GM20431 (cell line): ENCODE measurements at regions not wholly inside any gene's neighbourhood (a gene's known extent, or its start where the extent isn't known, plus 50 kb on each side); places are given as distances from the start of the nearest gene placed in this dataset.

Source experiments
- in situ Hi-C: fragments of 300-500 bp; cut with MseI, MboI; formaldehyde crosslinking; loops from one replicate; pipeline ENCODE4 v1.15.0; 2020; ENCODE audit warnings: low sequenced_read_pairs; ENCODE audit not compliant: unreplicated experiment

DNA sequence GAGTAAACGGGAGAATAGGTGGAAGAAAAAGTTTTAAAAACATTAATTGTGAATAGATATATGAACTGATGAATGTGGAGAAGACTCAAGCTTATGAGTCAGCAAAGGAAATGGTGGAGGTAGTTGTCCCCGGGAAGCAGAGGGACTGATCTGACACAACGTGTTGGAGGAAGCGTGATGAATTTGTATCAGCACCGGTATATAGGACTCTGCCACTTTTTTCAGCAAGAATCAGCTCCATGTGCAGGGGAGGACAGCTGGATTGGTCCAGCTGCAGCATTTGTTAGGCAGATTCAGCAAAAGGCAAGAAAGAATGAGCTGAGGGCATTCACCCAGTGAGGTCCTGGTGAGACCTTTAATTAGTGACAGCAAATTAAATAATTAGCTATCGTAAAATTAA lies 276.0 kb downstream of the TENT4A start:
- in situ Hi-C loops, result no loop called here

DNA sequence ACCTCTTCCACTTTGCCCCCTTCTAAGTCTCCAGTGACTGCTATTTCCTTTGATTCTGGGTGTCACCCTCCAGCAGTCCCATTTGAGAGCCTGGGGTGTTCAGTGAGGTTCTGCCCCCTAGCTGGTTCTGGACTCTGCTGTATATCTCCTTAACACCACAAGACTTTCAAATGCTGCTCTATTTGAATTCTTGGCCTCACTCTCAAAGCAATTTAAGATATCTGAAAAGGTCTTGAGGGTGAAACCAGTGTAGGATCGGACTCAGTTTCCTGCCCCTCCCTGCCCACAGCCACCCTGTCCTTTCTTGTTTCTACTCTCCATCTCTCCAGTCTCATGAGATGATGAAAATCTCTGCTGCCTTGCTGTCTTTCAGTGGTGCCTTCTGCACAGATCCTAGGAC lies 280.9 kb downstream of the TENT4A start:
- in situ Hi-C loops, result no loop called here

DNA sequence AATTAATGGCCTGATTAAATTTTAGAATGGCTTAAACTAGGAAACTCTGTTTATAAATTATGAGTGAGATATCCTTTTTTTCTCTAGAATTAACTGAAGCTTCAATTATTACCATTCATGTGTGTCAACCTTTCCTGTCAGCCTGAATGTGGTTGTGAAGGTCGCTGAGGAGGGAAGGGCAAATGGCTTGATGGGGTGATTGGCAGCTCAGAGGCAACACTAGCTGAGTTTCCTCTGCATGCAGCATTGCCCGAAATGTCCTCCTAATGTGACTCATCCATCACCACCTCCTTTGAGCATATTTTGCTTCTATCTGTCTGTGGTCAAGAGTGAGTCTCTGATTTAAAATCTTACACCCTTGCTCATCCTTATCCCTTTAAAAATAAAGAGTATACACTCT lies 281.9 kb downstream of the TENT4A start:
- in situ Hi-C loops, result no loop called here

DNA sequence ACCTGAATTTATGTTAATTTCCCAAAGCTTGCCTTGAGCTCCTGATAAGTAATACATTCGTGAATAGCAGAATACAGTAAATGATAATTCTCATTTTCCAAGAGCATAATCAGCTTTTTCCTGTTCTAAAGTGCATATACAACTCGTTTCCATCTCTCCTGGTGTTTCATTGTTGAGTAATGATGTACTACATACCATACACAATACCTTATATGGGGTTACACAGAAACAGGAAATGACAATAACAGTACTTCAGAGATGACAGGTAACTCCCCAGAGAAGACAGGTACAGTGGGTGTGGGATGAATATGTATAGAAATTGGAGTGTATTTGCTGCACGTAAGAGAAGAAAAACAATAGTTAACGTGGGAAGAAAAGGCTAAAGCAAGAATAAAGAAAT lies 287.1 kb downstream of the TENT4A start:
- in situ Hi-C loops, result no loop called here

DNA sequence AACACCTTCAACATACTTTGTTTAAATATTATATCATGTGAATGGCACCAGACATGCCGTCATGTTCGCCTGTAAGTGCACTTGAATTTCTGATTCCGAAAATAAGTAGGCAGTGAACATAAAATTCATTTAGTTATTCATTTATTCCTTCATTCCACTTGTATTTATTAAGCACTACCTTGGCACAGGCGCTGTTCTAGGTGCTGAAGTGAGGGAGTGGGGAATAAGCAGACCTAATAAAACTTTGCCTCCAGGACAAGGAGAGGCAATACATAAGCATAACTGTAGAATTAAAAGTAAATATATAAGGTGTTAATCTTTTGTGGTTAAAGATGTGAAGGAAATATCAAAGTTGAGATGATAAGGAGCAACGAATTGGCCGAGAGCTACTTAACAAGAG lies 297.4 kb downstream of the TENT4A start:
- in situ Hi-C loops, result no loop called here

DNA sequence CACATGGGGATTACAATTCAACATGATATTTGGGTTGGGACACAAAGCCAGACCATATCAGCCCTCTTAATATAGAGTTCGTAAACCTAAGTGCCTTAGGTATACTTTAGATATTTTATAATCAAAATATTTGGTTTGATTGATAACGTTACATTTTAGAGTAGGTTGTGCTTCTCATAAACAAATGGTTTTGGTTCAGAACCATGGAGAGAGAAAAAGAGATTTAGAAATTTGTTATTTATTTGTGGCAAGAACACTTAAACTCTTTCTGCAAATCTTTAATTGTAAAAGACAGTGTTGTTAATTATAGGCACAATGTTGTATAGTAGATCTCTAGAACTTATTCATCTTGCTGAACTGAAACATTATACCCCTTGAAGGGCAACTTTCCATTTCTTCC lies 298.8 kb downstream of the TENT4A start:
- in situ Hi-C loops, result no loop called here

DNA sequence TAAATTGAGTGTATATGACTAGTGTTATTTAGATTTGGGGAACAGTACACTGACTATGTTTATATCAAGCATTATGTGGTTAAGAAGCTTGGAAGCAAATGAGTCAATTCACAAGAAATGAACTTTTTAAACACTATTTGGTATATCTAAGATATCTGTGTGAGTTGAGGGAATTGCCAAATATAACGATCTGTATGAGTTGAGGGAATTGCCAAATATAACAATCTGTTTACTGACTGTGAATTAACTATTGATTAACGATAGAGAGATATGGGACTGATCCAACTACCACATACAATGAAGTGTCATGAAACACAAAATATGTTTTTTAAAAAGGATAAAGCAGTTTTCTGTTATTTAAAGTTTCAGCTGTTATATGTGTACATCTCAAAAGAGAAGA lies 301.4 kb downstream of the TENT4A start:
- in situ Hi-C loops, result no loop called here

DNA sequence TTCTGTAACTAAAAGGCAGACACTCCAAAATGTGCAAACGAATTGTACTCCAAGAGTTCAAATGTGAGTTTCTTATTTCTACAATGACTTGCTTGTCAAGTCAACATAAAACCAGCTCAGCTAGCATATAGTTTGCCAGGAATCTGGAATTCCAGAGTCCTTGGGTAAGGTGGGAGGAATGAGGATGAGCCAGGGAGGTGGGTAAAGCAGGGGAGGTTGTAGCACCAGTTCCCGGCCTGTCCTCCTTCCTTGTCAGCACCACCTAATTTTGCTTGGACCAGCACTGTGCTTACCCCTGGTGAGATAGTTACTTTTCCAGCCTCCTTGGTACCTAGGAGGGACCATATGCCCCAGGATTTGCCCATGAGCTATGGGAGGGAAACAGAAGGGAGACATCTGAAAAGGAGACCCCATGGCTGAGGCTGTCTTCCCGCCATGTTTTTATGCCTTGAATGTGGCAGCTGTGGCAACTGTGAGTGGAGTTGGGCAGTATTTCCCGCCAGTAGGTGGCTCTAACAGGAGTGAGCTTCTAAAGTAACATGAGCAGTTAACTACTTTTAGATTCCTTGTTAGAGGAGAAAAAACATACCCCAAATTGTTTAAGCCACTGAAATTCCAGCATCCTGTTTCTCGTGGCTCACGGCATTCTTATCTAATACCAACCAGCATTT lies 302.5 kb downstream of the TENT4A start:
- in situ Hi-C loops, result no loop called here

DNA sequence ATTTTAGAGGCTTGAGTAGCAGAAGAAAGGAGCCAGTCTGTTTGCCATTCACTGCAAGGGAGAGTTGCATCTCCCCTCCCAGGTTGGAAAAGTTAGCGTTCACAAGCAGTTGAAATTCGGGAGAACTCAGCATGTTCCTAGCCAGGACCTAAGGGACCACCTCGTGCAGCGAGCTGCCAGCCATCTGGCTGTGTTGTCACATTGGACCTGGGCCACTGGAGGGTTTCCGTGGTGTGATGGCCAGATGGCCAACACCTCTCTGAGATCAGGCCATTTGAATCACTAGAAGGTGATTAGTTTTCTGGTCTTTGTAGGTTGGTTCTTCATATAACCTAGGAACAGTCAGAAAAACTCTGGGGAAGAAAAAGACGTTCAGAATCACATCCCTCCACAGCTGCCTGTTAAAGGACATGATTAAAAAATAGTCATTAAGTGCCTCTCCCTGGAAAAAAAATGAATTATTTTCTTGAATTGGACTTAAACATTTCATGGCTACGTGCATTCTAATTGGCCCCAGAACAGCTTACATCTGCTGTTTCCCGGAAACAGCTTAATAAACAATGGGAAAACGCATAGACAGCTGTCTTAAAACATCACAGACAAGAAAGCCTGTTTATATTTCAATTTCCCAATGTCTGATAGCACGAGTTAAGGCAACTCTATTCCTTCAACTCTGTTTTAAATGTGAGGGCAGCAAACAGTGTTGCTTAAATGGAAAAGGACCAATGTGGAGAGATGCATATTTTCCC lies 303.9 kb downstream of the TENT4A start:
- in situ Hi-C loops, result no loop called here

DNA sequence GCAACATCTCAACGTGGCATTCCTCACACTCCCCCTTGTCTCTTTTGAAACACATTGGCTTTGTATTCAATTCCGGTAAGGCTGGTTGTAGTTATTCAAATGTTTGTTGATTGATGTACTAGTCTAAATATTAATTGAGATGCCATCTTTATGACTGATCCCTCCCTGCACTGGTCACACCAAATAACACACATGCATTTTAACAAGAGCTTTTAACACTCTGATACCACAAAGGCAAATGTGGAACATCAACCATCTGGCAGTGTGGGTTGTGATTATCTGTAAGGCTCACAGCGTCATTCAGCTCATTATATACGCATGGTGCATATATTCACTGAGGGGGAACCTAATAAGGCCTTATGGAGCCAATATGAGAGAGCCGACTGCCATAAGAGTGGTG lies 305.0 kb downstream of the TENT4A start:
- in situ Hi-C loops, result no loop called here

DNA sequence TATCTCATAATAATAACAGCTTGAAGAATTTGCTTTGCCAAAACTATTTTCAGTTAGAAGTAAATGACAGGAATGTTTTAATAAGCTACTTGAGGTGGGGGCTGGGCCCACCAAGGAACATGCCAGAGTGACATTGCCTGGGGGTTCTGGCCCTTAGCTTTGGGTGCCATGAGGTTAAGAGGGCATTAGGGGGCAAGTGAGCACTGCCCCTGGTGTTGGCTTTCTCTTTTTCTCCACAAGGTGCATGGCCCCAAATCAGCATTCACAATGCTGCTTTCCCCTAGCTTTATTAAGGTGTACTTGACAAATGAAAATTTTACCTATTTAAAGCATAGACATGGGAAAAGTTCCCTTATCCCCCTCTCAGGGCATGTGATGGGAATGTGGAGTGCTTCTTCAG lies 305.4 kb downstream of the TENT4A start:
- in situ Hi-C loops, result no loop called here

DNA sequence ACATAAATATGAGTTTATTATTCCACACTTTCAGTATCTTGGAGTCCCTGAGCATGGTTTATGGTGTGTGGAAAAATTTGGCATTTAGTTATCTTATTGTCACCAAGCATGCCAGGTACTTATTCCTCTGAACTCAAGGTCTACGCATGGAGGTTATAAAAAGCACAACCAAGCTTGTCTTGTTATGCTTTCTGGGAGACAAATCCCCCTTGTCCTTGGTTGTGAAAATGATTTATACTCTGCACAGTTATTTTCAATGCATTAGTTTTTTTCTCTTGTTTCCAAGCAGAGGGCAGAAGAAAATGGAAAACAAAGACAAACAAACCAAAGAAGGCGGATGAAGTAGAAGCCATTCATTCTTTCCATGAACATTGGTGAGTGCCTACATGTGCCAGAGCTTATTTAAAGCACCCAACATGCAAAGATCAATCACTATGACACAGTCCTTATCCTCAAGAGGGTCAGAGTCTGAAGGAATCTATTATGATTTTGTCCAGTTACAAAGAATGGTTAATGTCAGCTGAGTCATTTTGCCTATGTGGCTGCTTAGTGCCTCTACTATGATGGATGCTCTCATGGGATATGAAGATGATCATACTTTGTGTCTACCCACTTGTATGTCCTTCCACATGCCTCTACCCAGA lies 323.1 kb downstream of the TENT4A start:
- in situ Hi-C loops, result no loop called here

DNA sequence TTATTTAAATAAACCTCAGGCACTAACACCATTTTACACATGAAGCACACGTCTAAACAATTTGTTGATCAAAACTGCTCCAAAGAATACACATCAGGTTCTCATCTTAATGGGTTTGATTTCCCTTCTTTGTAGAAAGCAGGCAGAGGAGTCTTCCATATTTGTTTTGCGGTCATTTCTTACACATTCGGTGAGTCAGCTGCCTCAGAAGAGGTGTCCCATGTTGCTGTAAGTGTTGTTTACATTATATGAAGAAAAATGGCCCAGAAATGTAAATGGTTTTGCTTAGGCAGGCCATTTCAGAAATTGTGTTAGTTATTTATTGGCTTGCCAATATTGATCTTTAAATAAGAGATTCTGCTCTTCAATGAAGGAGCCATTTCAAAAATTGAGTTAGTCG lies 325.8 kb downstream of the TENT4A start:
- in situ Hi-C loops, result no loop called here

DNA sequence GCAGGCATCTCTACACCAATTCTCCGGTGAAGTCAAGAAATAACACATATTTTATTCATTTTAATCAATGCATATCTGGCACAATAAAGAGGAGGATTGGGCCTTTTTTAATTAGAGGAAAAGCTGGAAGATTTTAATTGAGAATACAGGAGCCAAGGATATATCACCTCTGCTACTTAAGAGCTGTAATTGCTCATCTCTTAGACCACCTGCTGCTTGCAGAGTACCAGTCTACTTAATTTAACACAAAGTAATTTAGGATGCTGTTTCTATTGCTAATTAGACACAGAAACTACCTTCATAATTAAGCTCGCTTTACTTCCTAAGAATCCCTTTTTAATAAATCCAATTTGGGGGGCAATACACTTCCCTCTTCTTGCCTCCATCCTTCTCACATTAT lies 326.9 kb downstream of the TENT4A start:
- in situ Hi-C loops, result no loop called here

DNA sequence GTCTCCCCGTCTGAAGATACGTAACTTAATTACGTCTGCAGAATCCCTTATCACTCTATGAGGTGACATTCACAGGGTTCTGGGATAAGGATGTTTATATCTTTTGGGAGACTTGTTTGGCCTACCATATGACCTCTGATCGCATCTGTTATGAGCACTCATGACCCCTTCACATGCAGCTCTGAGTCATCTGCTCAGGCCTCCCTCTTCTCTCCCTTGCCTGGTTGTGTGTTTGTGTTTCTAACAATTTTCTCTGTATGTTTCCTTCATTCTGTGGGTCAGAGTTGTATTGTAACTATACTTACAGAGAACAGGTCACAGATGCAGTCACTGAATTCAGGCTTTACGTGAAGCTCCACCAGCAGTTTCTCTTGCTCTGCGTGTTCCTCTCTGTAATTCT lies 330.6 kb downstream of the TENT4A start:
- in situ Hi-C loops, result no loop called here

DNA sequence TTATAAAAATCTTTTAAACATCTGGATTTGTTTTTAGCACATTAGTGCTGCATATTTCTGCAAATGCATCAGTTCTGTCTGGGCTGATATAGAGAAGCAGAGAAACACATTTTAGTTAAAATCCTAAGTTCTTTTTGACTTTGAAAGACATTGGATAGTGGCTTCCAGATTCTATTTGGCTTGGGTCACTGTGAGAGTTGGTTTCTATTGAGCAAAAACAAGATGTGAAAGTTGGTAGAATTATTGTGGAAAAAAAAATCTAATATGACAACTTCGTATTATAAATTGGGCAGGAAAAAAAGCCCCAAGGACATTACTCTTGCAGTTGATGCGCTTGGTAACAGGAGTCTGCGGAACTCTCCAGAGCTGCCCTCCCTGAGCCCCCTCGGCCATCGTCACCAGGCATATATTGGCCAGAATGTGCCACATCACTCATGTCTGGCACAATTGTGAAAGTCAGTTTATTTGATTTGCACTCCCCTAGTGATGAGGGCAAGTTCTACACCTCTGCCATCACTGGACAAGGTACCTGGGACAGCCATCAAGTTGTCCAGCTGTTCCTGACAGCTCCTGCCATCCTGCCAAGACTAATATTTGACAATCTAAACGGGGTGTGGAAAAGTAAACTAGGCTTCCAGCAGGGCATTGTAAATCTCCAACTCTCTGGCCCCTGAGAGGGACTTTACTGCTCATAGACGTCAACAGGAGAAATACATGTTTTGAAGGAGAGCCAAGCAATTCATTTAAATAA lies 334.5 kb downstream of the TENT4A start:
- in situ Hi-C loops, result no loop called here

DNA sequence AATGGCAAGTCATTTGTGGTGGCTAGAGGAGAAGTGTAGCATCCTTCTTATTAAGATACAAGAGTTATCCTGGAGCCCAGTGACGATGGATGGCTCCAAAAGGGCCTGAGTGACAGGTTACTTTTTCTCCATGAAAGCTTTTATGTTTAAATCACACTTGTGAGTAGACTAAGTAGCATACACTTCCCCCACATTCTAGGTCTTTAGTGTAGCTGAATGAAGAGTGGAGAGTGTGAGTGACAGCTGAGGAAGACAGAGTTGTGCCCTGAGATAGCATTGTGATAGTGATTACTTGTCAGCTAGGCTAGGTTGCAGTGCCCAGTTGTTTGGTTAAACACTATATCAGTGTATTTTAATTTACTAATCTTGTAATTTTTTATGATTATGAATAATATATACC lies 337.8 kb downstream of the TENT4A start:
- in situ Hi-C loops, result no loop called here

DNA sequence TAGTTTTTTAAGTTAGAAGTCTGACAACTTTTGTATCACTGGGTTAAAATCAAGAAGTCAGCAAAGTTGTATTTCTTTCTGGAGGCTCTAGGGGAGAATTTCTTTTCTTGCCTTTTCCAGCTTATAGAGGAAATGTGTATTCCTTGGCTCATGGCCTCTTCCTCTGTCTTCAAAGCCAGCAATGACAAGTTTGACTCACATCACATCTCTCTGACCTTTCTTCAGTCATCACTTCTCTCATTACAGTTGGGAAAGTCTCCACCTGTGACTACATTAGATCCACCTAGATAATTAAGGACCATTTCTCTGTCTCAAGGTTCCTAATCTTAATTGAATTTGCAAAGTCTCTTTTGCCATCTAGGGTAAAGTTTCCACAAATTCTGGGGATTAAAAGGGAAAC lies 339.9 kb downstream of the TENT4A start:
- in situ Hi-C loops, result no loop called here

DNA sequence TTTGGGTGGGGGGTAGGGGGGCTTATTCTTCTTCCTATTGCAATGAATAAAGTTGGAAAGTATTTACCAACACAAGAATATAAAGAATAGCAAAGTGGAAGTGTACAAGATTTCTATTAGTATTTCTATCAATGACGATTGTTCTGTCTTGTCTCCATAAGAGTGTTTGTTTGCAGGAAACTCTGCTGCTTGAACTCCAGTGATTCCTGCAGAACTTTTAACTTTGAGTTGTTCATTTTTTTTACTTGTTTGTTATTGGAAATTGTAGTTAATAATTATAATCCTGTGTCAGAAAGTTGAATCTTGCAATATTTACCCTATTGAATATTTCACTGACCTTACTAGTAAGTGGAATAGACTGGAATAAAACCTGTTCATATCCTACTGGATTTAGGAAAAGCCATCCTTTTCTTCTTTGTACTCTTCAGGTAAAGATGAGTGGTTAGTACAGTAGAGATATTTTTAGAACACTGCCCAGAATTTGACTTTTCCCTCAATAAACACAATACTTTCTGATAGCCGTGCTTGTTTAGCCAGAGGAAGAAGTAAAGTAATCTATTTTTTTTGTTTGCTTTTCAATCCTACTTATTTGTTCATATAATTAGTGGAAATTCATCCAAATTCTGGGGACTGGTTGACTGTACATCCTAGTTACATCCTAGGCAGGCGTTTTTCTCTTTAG lies 340.4 kb downstream of the TENT4A start:
- in situ Hi-C loops, result no loop called here

DNA sequence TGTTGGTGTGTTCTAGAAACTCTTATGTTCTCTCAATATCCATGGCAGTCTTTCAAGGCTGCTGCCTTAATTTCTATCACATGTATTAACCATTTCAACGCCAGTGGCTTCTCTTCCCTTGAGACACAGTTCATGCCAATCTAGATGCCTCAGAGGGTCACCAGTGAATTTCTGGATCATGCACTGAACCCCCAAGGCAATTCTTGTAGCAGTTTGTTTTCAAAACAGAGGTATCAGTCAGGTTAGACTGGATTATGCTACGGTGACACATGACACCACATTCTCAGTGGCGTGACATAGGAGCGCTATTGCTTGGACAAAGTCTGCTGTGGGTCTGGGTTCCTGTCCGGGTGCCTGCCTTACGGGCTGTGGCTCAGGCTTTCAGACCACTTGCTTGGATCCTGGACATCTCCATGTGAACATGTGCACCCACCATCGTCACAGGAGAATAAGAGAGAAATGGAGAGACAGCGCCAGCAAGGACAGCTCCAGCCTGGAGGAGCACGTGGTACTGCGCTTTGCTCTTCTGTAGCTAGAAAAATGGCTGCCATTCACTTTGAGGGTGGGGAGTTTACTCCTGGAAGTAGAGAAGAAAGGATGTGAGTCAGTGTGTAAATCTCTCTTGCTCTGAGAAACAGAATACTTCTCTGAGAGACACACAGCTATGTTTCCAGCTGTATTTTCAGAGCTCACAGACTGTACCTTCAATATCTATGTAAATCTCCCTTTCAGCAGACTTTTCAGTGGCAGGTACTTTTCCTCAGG lies 329.3 kb upstream of the ADCY2 start:
- in situ Hi-C loops, result no loop called here
